ENCODE measurements at regions not wholly inside any gene's neighbourhood (a gene's known extent, or its start where the extent isn't known, plus 50 kb on each side); places are given as distances from the start of the nearest gene placed in this dataset.

DNA sequence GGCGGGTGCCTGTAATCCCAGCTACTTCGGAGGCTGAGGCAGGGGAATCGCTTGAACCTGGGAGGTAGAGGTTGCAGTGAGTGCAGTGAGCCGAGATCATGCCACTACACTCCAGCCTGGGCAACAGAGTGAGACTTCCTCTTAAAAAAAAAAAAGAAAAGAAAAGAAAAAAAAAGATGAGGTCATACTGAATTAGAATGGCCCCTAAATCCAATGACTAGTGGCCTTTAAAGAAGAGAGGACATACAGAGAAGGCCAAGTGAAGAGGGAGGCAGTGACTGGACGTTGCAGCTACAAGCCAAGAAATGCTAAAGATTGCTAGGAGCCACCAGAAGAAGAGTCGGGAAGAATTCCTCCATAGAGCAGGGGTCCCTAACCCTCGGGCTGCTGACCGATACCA, 76.9 kb upstream of the TIAM1 start (continued):
- TF ChIP-seq, protein P1, sequence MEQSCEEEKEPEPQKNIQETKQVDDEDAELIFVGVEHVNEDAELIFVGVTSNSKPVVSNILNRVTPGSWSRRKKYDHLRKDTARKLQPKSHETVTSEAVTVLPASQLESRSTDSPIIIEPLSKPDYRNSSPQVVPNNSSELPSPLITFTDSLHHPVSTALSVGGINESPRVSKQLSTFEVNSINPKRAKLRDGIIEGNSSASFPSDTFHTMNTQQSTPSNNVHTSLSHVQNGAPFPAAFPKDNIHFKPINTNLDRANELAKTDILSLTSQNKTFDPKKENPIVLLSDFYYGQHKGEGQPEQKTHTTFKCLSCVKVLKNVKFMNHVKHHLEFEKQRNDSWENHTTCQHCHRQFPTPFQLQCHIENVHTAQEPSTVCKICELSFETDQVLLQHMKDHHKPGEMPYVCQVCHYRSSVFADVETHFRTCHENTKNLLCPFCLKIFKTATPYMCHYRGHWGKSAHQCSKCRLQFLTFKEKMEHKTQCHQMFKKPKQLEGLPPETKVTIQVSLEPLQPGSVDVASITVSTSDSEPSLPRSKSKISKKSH (CRISPR knock-in tag; IDR thresholded peaks at IDR 0.05), result no peak
- TF ChIP-seq SIN3B (IDR thresholded peaks at IDR 0.05; ENCODE audit: low read depth), result no peak
- TF ChIP-seq ZNF79 (CRISPR knock-in tag; IDR thresholded peaks at IDR 0.05; ENCODE audit: low read depth), result no peak

DNA sequence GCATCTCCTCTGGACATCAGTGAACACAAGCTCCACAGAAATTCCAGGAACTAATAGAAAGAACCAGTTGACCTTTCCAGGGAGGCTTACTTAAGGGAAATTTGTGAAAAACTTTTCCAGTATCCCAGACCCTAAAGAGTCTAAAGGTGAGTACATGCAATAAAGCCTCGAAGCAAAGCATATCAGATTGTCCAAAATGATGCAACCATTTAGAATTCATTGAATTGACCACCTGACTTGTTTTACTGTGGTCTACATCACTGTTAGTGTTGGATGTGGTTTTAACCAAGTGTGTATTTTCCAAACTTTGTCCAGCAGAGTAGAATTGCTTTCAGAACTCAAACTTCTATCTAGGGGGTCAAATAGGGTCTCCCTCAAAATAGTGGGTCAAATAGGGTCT, 76.3 kb upstream of the TIAM1 start:
- H3K9ac ChIP-seq (ENCODE audit: insufficient read depth in 1 of 2, low read depth in 2 of 2, low read length in 2 of 2), result no peak overlapping the region
- FAIRE-seq (no peak), ATAC-seq (peak; percentile 53), DNase-seq (ENCODE audit: extremely low read depth in 1 of 4, low spot score in 3 of 4) (no peak)
- H4K20me1 ChIP-seq (replicated peaks; ENCODE audit: control insufficient read depth, insufficient read depth, low read length), result no peaks in the 10 kb centered on the region
- in situ Hi-C loops (cut with MboI) (no loop called here), intact Hi-C loops (cut with micrococcal nuclease) (no loop called here)
- no peak overlapping the region for H3K4me2 ChIP-seq (ENCODE audit: insufficient read depth, low read length)
- 0% methylated on average over 1 of the region's 1 CpG for WGBS (ENCODE audit: insufficient coverage, low coverage, missing lambda C conversion rate)
- H3K9me3 ChIP-seq (replicated peaks; ENCODE audit: control insufficient read depth, insufficient read depth, low read depth, low read length), result no peaks in the 10 kb centered on the region
- H3K4me3 ChIP-seq, result no peak overlapping the region
- ChIA-PET CTCF (ENCODE audit: low intra/inter-chr PET ratio) (no interaction called here), POLR2A (no interaction called here)
- no peak overlapping the region for H3K27ac ChIP-seq (ENCODE audit: extremely low read depth, low read depth, low read length)
- H3K36me3 ChIP-seq (ENCODE audit: control insufficient read depth, insufficient read depth, low read length), result no peaks in the 10 kb centered on the region
- TF ChIP-seq EP300 (IDR thresholded peaks at IDR 0.05; ENCODE audit: low read length), result peak; percentile 14; the same call in 1 of the 2 replicates
- no peak for TF ChIP-seq HDAC3 (IDR thresholded peaks at IDR 0.05; ENCODE audit: borderline replicate concordance, partially characterized antibody)
- TF ChIP-seq, protein P2, sequence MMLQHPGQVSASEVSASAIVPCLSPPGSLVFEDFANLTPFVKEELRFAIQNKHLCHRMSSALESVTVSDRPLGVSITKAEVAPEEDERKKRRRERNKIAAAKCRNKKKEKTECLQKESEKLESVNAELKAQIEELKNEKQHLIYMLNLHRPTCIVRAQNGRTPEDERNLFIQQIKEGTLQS (IDR thresholded peaks at IDR 0.05), result peak; percentile 72
- TF ChIP-seq, protein P2 (CRISPR knock-in tag; conservative IDR thresholded peaks at IDR 0.05), result no peak
- TF ChIP-seq, protein P3, sequence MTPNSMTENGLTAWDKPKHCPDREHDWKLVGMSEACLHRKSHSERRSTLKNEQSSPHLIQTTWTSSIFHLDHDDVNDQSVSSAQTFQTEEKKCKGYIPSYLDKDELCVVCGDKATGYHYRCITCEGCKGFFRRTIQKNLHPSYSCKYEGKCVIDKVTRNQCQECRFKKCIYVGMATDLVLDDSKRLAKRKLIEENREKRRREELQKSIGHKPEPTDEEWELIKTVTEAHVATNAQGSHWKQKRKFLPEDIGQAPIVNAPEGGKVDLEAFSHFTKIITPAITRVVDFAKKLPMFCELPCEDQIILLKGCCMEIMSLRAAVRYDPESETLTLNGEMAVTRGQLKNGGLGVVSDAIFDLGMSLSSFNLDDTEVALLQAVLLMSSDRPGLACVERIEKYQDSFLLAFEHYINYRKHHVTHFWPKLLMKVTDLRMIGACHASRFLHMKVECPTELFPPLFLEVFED (CRISPR knock-in tag; conservative IDR thresholded peaks at IDR 0.05), result no peak
- peak; percentile 25; the same call in 1 of the 2 replicates for TF ChIP-seq CEBPB (tag; IDR thresholded peaks at IDR 0.05)
- TF ChIP-seq, protein P4, sequence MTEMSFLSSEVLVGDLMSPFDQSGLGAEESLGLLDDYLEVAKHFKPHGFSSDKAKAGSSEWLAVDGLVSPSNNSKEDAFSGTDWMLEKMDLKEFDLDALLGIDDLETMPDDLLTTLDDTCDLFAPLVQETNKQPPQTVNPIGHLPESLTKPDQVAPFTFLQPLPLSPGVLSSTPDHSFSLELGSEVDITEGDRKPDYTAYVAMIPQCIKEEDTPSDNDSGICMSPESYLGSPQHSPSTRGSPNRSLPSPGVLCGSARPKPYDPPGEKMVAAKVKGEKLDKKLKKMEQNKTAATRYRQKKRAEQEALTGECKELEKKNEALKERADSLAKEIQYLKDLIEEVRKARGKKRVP (CRISPR knock-in tag; IDR thresholded peaks at IDR 0.05), result 0 out of 2 replicates have a peak, but pooled peaks have one; percentile 31
- no peak for TF ChIP-seq YBX1 (IDR thresholded peaks at IDR 0.05)
- TF ChIP-seq CEBPG (CRISPR knock-in tag; IDR thresholded peaks at IDR 0.05), result peak; percentile 16; the same call in 1 of the 2 replicates
- peak; percentile 26 to 83; a peak in 2 of 4 replicates for TF ChIP-seq CEBPG (tag; conservative IDR thresholded peaks at IDR 0.05 in 1 of 2, IDR thresholded peaks at IDR 0.05 in 1 of 2)
- no peak for TF ChIP-seq KLF10 (CRISPR knock-in tag; IDR thresholded peaks at IDR 0.05)
- TF ChIP-seq CSDE1 (IDR thresholded peaks at IDR 0.05), result no peak
- TF ChIP-seq TRIM24 (IDR thresholded peaks at IDR 0.05), result peak; percentile 69 to 85; a peak in 2 of 4 replicates
- peak; percentile 41; the same call in 1 of the 2 replicates for TF ChIP-seq L3MBTL2 (IDR thresholded peaks at IDR 0.05)
- no TSS peak for BruUV-seq (replicated peaks)
- no peaks in the 10 kb centered on the region for H3K9me1 ChIP-seq (ENCODE audit: control insufficient read depth, insufficient read depth, low read length)
- H3K79me2 ChIP-seq (ENCODE audit: control insufficient read depth, insufficient read depth, low read length), result no peaks in the 10 kb centered on the region
- H2AFZ ChIP-seq (ENCODE audit: low read depth, low read length), result no peak overlapping the region
- peaks cover 7 to 14% of the 10 kb centered on the region in 2 experiments; a peak in 3 of 5 replicates for H3K27me3 ChIP-seq (ENCODE audit: control insufficient read depth in 2 of 2, insufficient read depth in 2 of 2, low read length in 2 of 2)
- H3K4me1 ChIP-seq (replicated peaks in 1 of 2; ENCODE audit: control insufficient read depth in 2 of 2, insufficient read depth in 2 of 2, low read length in 2 of 2), result no peaks in the 10 kb centered on the region
